Right lobe of liver (tissue), 6 donors: ENCODE measurements at regions not wholly inside any gene's neighbourhood (a gene's known extent, or its start where the extent isn't known, plus 50 kb on each side); places are given as distances from the start of the nearest gene placed in this dataset.

Experiments used
- ATAC-seq, 4 donors: fragments of 200-7000 bp; cut with Tn5 transposase; one replicate each; pipeline ENCODE4 v1.9.1; 2020; ENCODE audit warnings: mild to moderate bottlenecking in 4 of 4, moderate library complexity in 4 of 4
- DNase-seq, 3 donors: peaks; one replicate each; pipeline ENCODE4 v3.0.0-alpha.2; 2020
- H3K27ac ChIP-seq, 3 donors: fragments of 200-600 bp; one replicate each; pipeline ENCODE4 v1.8.0; 2022
- H3K27me3 ChIP-seq, 2 donors: fragments of 200-600 bp; one replicate each; pipeline ENCODE4 v1.8.0; 2022
- H3K36me3 ChIP-seq, 4 donors: fragments of 200-600 bp; sonication (generic) in 1 of 4; one replicate each; pipeline versions ENCODE4 v1.5.1 to v1.8.0; 2017 to 2022; ENCODE audit warnings: control low read depth in 1 of 4
- H3K4me1 ChIP-seq, 4 donors: fragments of 200-600 bp; sonication (generic) in 1 of 4; one replicate each; pipeline versions ENCODE4 v1.5.1 to v1.8.0; 2017 to 2022; ENCODE audit warnings: control low read depth in 1 of 4
- H3K4me3 ChIP-seq, 3 donors: fragments of 200-600 bp; one replicate each; pipeline ENCODE4 v1.8.0; 2022
- H3K9me3 ChIP-seq, 4 donors: fragments of 200-600 bp; sonication (generic) in 1 of 4; one replicate each; pipeline versions ENCODE4 v1.5.1 to v1.8.0; 2017 to 2022; ENCODE audit warnings: control low read depth in 1 of 4
- POLR2A ChIP-seq: fragments of 450-650 bp; IDR thresholded peaks from one replicate; pipeline ENCODE4 v1.6.1; 2017; ENCODE audit warnings: antibody characterized with exemption, mild to moderate bottlenecking
- WGBS: methylation state at CpG from one replicate; pipeline ENCODE4 v1.1.6; 2018; ENCODE audit warnings: low coverage, low lambda C conversion rate; ENCODE audit not compliant: insufficient coverage; ENCODE audit errors: missing lambda C conversion rate; 5-methylcytosine and 5-hydroxymethylcytosine counted together
- intact Hi-C, 2 donors: fragments of 100-400 bp; cut with DNase I; formaldehyde crosslinking; loops; one replicate each; pipeline versions ENCODE4 v1.11.2 to v1.14.1; 2022
- TF ChIP-seq, protein P1 (sequence below), 4 donors: fragments of 200-600 bp in 3 of 4; fragments of 450-650 bp in 1 of 4; IDR thresholded peaks; one replicate each; pipeline versions ENCODE4 v1.5.1 to v1.8.0; 2016 to 2022; ENCODE audit warnings: antibody characterized with exemption in 4 of 4, mild to moderate bottlenecking in 2 of 4
- donor health status: DM: no; HTN: yes; CAD: no.
- donor health status: DM: no; HTN: no; CAD: no.
- donor health status: DM: no; HTN: no; CAD: no.
- donor health status: DM: no; HTN: yes; CAD: no.
- donor health status: DM: no; HTN: yes; CAD: no.

DNA sequence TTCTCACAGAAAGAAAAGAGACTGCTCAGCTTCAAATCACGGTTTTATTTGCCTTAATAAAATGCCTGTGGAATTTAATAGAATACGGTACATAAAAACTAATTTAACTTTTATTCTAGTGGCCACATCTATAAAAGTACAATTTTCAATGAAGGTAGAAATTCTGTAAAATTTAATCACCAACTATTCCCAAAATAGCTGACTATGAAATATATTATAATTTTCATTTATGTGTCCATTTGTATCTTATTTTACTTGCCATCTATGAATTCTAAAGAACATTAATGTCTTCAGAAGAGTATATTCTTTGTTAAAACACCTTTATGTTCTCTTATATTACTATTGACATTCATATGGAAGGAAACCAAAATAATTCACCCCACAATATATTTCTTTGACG, 192.6 kb downstream of the BTBD3 start:
- WGBS, result 64% methylated on average over 3 of the region's 3 CpGs
- intact Hi-C loops, result no loop called here
- Histone ChIP-seq H3K27ac (no peak overlapping the region), H3K9me3 (no peaks in the 10 kb centered on the region), H3K4me3 (no peak overlapping the region), H3K36me3 (no peaks in the 10 kb centered on the region), H3K27me3 (no peaks in the 10 kb centered on the region), H3K4me1 (peaks cover 0 to 6% (median 2%) of the 10 kb centered on the region in 4 donors)
- no peak for ATAC-seq
- TF ChIP-seq POLR2A, result no peak
- TF ChIP-seq, protein P1, sequence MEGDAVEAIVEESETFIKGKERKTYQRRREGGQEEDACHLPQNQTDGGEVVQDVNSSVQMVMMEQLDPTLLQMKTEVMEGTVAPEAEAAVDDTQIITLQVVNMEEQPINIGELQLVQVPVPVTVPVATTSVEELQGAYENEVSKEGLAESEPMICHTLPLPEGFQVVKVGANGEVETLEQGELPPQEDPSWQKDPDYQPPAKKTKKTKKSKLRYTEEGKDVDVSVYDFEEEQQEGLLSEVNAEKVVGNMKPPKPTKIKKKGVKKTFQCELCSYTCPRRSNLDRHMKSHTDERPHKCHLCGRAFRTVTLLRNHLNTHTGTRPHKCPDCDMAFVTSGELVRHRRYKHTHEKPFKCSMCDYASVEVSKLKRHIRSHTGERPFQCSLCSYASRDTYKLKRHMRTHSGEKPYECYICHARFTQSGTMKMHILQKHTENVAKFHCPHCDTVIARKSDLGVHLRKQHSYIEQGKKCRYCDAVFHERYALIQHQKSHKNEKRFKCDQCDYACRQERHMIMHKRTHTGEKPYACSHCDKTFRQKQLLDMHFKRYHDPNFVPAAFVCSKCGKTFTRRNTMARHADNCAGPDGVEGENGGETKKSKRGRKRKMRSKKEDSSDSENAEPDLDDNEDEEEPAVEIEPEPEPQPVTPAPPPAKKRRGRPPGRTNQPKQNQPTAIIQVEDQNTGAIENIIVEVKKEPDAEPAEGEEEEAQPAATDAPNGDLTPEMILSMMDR (IDR thresholded peaks at IDR 0.05), result no peak
- DNase-seq, result no peak

DNA sequence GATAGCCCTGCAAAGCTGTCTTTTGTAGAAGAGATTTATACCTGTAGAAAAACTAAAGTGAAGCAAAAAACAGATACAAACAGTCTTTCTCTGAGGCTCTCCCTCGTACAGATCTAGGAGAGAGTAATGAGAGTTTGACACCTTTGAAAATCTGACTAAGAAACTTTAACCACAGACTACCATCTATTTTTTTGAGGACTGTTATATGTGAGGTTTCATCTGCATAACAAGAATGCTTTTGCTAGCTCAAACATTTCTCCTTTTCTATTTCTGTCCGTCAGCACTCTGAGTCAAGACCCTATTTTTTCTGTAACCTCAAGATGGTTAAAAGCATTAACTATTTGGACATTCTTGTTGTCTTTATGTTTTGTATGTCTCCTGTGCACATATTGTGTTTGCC, 193.0 kb downstream of the BTBD3 start:
- TF ChIP-seq POLR2A, result no peak
- TF ChIP-seq, protein P1 (IDR thresholded peaks at IDR 0.05), result no peak
- Histone ChIP-seq H3K27me3 (no peaks in the 10 kb centered on the region), H3K4me1 (peaks cover 0 to 6% (median 2%) of the 10 kb centered on the region in 4 donors), H3K36me3 (no peaks in the 10 kb centered on the region), H3K9me3 (no peaks in the 10 kb centered on the region), H3K4me3 (no peak overlapping the region), H3K27ac (no peak overlapping the region)
- 17% methylated on average over 2 of the region's 2 CpGs for WGBS
- DNase-seq (no peak), ATAC-seq (no peak)
- intact Hi-C loops, result no loop called here

DNA sequence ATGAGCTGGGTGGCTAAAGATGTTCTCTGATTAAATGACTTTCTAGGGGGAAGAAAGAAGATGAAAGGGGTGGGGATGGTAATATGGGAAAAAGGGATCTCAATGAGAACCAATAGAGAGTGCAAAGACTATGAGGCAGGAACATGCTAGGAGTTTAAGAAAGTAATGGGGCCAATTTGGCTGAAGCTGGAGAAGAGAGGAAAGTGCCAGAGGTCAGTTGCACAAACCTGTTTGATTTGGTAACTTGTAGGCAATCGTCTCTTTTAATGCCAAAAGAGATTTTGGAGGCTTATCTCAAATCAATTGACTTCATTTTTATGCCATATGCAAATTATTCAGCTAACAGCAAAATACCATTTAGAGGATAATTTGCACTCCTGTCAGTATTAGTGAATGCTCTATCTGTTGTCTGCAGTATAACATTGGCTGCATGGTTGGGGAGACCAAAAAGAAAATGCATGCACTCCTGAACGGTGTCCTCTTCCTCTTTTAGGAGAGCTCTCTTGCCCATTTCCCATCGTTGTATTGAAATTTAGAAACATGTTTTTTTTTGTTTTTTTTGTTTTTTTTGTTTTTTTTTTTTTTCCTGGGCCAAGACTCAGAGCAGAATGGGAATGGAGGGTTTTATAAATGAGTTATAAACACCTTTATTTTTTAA, 193.9 kb downstream of the BTBD3 start:
- Histone ChIP-seq H3K4me1 (peaks cover 0 to 6% (median 2%) of the 10 kb centered on the region in 4 donors), H3K9me3 (no peaks in the 10 kb centered on the region), H3K36me3 (no peaks in the 10 kb centered on the region), H3K27ac (no peak overlapping the region), H3K4me3 (no peak overlapping the region), H3K27me3 (no peaks in the 10 kb centered on the region)
- intact Hi-C loops, result no loop called here
- no peak for TF ChIP-seq POLR2A
- TF ChIP-seq, protein P1 (IDR thresholded peaks at IDR 0.05), result no peak
- ATAC-seq (peak in 3 of 4 donors; percentile 36 to 72 (median 57)), DNase-seq (no peak)
- 19% methylated on average over 3 of the region's 3 CpGs for WGBS

DNA sequence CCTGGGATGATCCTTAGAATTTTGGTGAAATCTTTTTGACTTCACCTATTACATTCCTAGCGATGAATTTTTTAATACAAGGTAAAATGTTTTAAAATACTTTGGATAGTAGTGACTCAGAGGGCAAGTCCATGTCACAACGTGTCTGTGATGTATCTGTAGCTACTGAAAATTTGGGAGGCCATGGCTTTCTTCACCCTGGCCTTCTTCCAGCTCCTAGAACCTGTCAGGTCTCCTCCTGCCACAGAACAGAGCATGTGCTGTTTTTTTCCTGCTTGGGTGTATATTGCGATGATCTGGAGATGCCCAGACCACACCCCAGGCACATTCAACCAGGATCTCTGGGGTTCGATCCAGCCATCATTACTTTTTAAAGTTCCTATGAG, 194.4 kb downstream of the BTBD3 start:
- Histone ChIP-seq H3K4me1 (peaks cover 0 to 6% (median 2%) of the 10 kb centered on the region in 4 donors), H3K27ac (no peak overlapping the region), H3K4me3 (no peak overlapping the region), H3K36me3 (no peaks in the 10 kb centered on the region), H3K9me3 (no peaks in the 10 kb centered on the region), H3K27me3 (no peaks in the 10 kb centered on the region)
- TF ChIP-seq, protein P1 (IDR thresholded peaks at IDR 0.05), result no peak
- TF ChIP-seq POLR2A, result no peak
- 80% methylated on average over 4 of the region's 4 CpGs for WGBS
- intact Hi-C loops, result no loop called here
- DNase-seq (no peak), ATAC-seq (no peak)
